Coronary artery (tissue), 2 donors: ENCODE measurements at regions not wholly inside any gene's neighbourhood (a gene's known extent, or its start where the extent isn't known, plus 50 kb on each side); places are given as distances from the start of the nearest gene placed in this dataset.
"Not testable (repeated sequence)": the region's sequence is repeated elsewhere in the genome, so short reads cannot be mapped to it uniquely, and the experiment has no call there.

ENCODE experiments used
- DNase-seq: peaks from one replicate; pipeline ENCODE4 v3.0.0-alpha.2; 2017; ENCODE audit warnings: low spot score
- H3K27ac ChIP-seq, 2 donors: fragments of 200-600 bp; sonication (generic); one replicate each; pipeline ENCODE4 v1.5.1; 2016 to 2019
- H3K4me3 ChIP-seq: fragments of 200-600 bp; sonication (generic); 2 replicates; pipeline ENCODE4 v1.5.1; 2016; ENCODE audit warnings: mild to moderate bottlenecking, moderate library complexity
- CTCF ChIP-seq: fragments of 200-600 bp; sonication (generic); IDR thresholded peaks from one replicate; pipeline ENCODE4 v1.5.1; 2019; ENCODE audit warnings: antibody characterized with exemption

- no peak for DNase-seq
- no peak for TF ChIP-seq CTCF
These were observed 109.1 kb upstream of the PABPC3 start for GRCh38 chr13:24986826-24987225.

GRCh38 chr13:24989959-24990358 is 106.0 kb upstream of the PABPC3 start:
- not testable (repeated sequence) for H3K27ac ChIP-seq, H3K4me3 ChIP-seq, DNase-seq

More at GRCh38 chr13:24986826-24987225, 109.1 kb upstream of the PABPC3 start:
- Histone ChIP-seq H3K27ac (no peak overlapping the region), H3K4me3 (no peak overlapping the region)

GRCh38 chr13:24992946-24993345 is 103.0 kb upstream of the PABPC3 start:
- not testable (repeated sequence) for DNase-seq, H3K27ac ChIP-seq, H3K4me3 ChIP-seq

- no peak for DNase-seq
- Histone ChIP-seq H3K27ac (no peak overlapping the region), H3K4me3 (no peak overlapping the region)
- TF ChIP-seq CTCF, result peak; percentile 47
These were observed 100.6 kb upstream of the PABPC3 start for GRCh38 chr13:24995225-24995804.

GRCh38 chr13:24997367-24997967 is 98.5 kb upstream of the PABPC3 start:
- DNase-seq, result no peak
- no peak overlapping the region for H3K4me3 ChIP-seq
- TF ChIP-seq CTCF, result peak; percentile 70
- no peak overlapping the region for H3K27ac ChIP-seq

- DNase-seq, result no peak
- Histone ChIP-seq H3K4me3 (no peak overlapping the region), H3K27ac (no peak overlapping the region)
- no peak for TF ChIP-seq CTCF
These were observed 97.5 kb upstream of the PABPC3 start for GRCh38 chr13:24998433-24998832.

- DNase-seq, result no peak
- TF ChIP-seq CTCF, result no peak
- H3K27ac ChIP-seq, result no peak overlapping the region
These were observed 94.3 kb upstream of the PABPC3 start for GRCh38 chr13:25001476-25002206.

GRCh38 chr13:25002311-25002710 is 93.6 kb upstream of the PABPC3 start:
- not testable (repeated sequence) for H3K27ac ChIP-seq, DNase-seq, H3K4me3 ChIP-seq

More at GRCh38 chr13:25001476-25002206, 94.3 kb upstream of the PABPC3 start:
- H3K4me3 ChIP-seq, result no peak overlapping the region

- H3K4me3 ChIP-seq, H3K27ac ChIP-seq, DNase-seq: not testable (repeated sequence)
These were observed 91.4 kb upstream of the PABPC3 start for GRCh38 chr13:25004489-25004888.

- H3K4me3 ChIP-seq, DNase-seq, H3K27ac ChIP-seq: not testable (repeated sequence)
These were observed 90.9 kb upstream of the PABPC3 start for GRCh38 chr13:25005050-25005497.

GRCh38 chr13:25007389-25007788 is 88.5 kb upstream of the PABPC3 start:
- not testable (repeated sequence) for H3K4me3 ChIP-seq, H3K27ac ChIP-seq, DNase-seq

- not testable (repeated sequence) for H3K27ac ChIP-seq, DNase-seq, H3K4me3 ChIP-seq
These were observed 81.5 kb upstream of the PABPC3 start for GRCh38 chr13:25014398-25014973.

GRCh38 chr13:25017176-25017575 is 78.8 kb upstream of the PABPC3 start:
- not testable (repeated sequence) for DNase-seq, H3K4me3 ChIP-seq

More at GRCh38 chr13:25017176-25017575, 78.8 kb upstream of the PABPC3 start:
- not testable (repeated sequence) for H3K27ac ChIP-seq
